ENCODE measurements at regions not wholly inside any gene's neighbourhood (a gene's known extent, or its start where the extent isn't known, plus 50 kb on each side); places are given as distances from the start of the nearest gene placed in this dataset.
"Not testable (repeated sequence)": the region's sequence is repeated elsewhere in the genome, so short reads cannot be mapped to it uniquely, and the experiment has no call there.

- no peak for TF ChIP-seq CTCF (IDR thresholded peaks at IDR 0.05; ENCODE audit: poor library complexity, severe bottlenecking)
- DNase-seq (ENCODE audit: low spot score) (no peak), ATAC-seq (ENCODE audit: low read depth) (no peak)
- Histone ChIP-seq H3K27ac (ENCODE audit: poor library complexity, severe bottlenecking) (no peak overlapping the region), H3K4me1 (ENCODE audit: insufficient read depth, poor library complexity, severe bottlenecking) (no peaks in the 10 kb centered on the region), H3K4me3 (ENCODE audit: severe bottlenecking) (no peak overlapping the region), H3K36me3 (ENCODE audit: low read depth) (no peaks in the 10 kb centered on the region), H3K9me3 (ENCODE audit: severe bottlenecking) (no peaks in the 10 kb centered on the region), H3K27me3 (ENCODE audit: insufficient read depth, poor library complexity, severe bottlenecking) (no peaks in the 10 kb centered on the region)
Measured at GRCh38 chr2:193373120-193373519, 1178.4 kb upstream of the TMEFF2 start.

GRCh38 chr2:193371200-193371599 lies 1176.5 kb upstream of the TMEFF2 start:
- no peaks in the 10 kb centered on the region for H3K9me3 ChIP-seq (ENCODE audit: severe bottlenecking)
- H3K4me1 ChIP-seq (ENCODE audit: insufficient read depth, poor library complexity, severe bottlenecking) = no peaks in the 10 kb centered on the region
- ATAC-seq (ENCODE audit: low read depth) = no peak
- H3K27me3 ChIP-seq (ENCODE audit: insufficient read depth, poor library complexity, severe bottlenecking) = no peaks in the 10 kb centered on the region
- no peaks in the 10 kb centered on the region for H3K36me3 ChIP-seq (ENCODE audit: low read depth)
- DNase-seq (ENCODE audit: low spot score) = no peak
- H3K27ac ChIP-seq (ENCODE audit: poor library complexity, severe bottlenecking) = no peak overlapping the region
- H3K4me3 ChIP-seq (ENCODE audit: severe bottlenecking) = no peak overlapping the region
- no peak for TF ChIP-seq CTCF (IDR thresholded peaks at IDR 0.05; ENCODE audit: poor library complexity, severe bottlenecking)

- no peak overlapping the region for H3K4me3 ChIP-seq (ENCODE audit: severe bottlenecking)
- ATAC-seq (ENCODE audit: low read depth) = no peak
- TF ChIP-seq CTCF (IDR thresholded peaks at IDR 0.05; ENCODE audit: poor library complexity, severe bottlenecking) = no peak
Measured at GRCh38 chr2:193368615-193369014, 1173.9 kb upstream of the TMEFF2 start.

GRCh38 chr2:193357508-193357907 lies 1162.8 kb upstream of the TMEFF2 start:
- no peaks in the 10 kb centered on the region for H3K27me3 ChIP-seq (ENCODE audit: insufficient read depth, poor library complexity, severe bottlenecking)
- no peak overlapping the region for H3K27ac ChIP-seq (ENCODE audit: poor library complexity, severe bottlenecking)
- H3K36me3 ChIP-seq (ENCODE audit: low read depth) = no peaks in the 10 kb centered on the region
- TF ChIP-seq CTCF (IDR thresholded peaks at IDR 0.05; ENCODE audit: poor library complexity, severe bottlenecking) = no peak
- no peaks in the 10 kb centered on the region for H3K9me3 ChIP-seq (ENCODE audit: severe bottlenecking)
- H3K4me1 ChIP-seq (ENCODE audit: insufficient read depth, poor library complexity, severe bottlenecking) = no peaks in the 10 kb centered on the region
- ATAC-seq (ENCODE audit: low read depth) (no peak), DNase-seq (ENCODE audit: low spot score) (no peak)
- no peak overlapping the region for H3K4me3 ChIP-seq (ENCODE audit: severe bottlenecking)

More at GRCh38 chr2:193368615-193369014, 1173.9 kb upstream of the TMEFF2 start:
- Histone ChIP-seq H3K27me3 (ENCODE audit: insufficient read depth, poor library complexity, severe bottlenecking) (no peaks in the 10 kb centered on the region), H3K4me1 (ENCODE audit: insufficient read depth, poor library complexity, severe bottlenecking) (no peaks in the 10 kb centered on the region), H3K36me3 (ENCODE audit: low read depth) (no peaks in the 10 kb centered on the region), H3K27ac (ENCODE audit: poor library complexity, severe bottlenecking) (no peak overlapping the region), H3K9me3 (ENCODE audit: severe bottlenecking) (no peaks in the 10 kb centered on the region)
- DNase-seq (ENCODE audit: low spot score) = no peak

GRCh38 chr2:193352665-193353242 lies 1158.0 kb upstream of the TMEFF2 start:
- H3K27me3 ChIP-seq (ENCODE audit: insufficient read depth, poor library complexity, severe bottlenecking); ATAC-seq (ENCODE audit: low read depth); H3K4me3 ChIP-seq (ENCODE audit: severe bottlenecking); DNase-seq (ENCODE audit: low spot score); H3K36me3 ChIP-seq (ENCODE audit: low read depth); H3K4me1 ChIP-seq (ENCODE audit: insufficient read depth, poor library complexity, severe bottlenecking); H3K9me3 ChIP-seq (ENCODE audit: severe bottlenecking); H3K27ac ChIP-seq (ENCODE audit: poor library complexity, severe bottlenecking): not testable (repeated sequence)
